Ascending aorta (tissue), 2 donors: ENCODE measurements at regions not wholly inside any gene's neighbourhood (a gene's known extent, or its start where the extent isn't known, plus 50 kb on each side); places are given as distances from the start of the nearest gene placed in this dataset.

ENCODE experiments used
- DNase-seq, 2 donors: peaks; one replicate each; pipeline ENCODE4 v3.0.0-alpha.2; 2019; ENCODE audit warnings: low spot score in 2 of 2
- H3K27ac ChIP-seq, 2 donors: fragments of 200-600 bp; sonication (generic); one replicate each; pipeline ENCODE4 v1.5.1; 2016 to 2017; ENCODE audit warnings: mild to moderate bottlenecking in 1 of 2
- H3K27me3 ChIP-seq: fragments of 200-600 bp; sonication (generic); one replicate; pipeline ENCODE4 v1.5.1; 2017
- H3K36me3 ChIP-seq, 2 donors: fragments of 200-600 bp; sonication (generic); one replicate each; pipeline ENCODE4 v1.5.1; 2016
- H3K4me1 ChIP-seq, 2 donors: fragments of 200-600 bp; sonication (generic); one replicate each; pipeline ENCODE4 v1.5.1; 2016 to 2017; ENCODE audit warnings: mild to moderate bottlenecking in 1 of 2
- H3K4me3 ChIP-seq, 2 donors: fragments of 200-600 bp; sonication (generic); one replicate each; pipeline ENCODE4 v1.5.1; 2016 to 2017; ENCODE audit warnings: mild to moderate bottlenecking in 1 of 2
- H3K9me3 ChIP-seq, 2 donors: fragments of 200-600 bp; sonication (generic); one replicate each; pipeline ENCODE4 v1.5.1; 2016
- intact Hi-C: fragments of 100-400 bp; cut with DNase I; formaldehyde crosslinking; loops from one replicate; pipeline ENCODE4 v1.15.1; 2023
- TF ChIP-seq, protein P1 (sequence below), 3 experiments: fragments of 200-600 bp in 2 of 3; fragments of 450-650 bp in 1 of 3; sonication (generic) in 2 of 3; IDR thresholded peaks; one replicate each; pipeline ENCODE4 v1.5.1; 2016 to 2019; ENCODE audit warnings: antibody characterized with exemption in 3 of 3, mild to moderate bottlenecking in 1 of 3, moderate library complexity in 1 of 3

DNA sequence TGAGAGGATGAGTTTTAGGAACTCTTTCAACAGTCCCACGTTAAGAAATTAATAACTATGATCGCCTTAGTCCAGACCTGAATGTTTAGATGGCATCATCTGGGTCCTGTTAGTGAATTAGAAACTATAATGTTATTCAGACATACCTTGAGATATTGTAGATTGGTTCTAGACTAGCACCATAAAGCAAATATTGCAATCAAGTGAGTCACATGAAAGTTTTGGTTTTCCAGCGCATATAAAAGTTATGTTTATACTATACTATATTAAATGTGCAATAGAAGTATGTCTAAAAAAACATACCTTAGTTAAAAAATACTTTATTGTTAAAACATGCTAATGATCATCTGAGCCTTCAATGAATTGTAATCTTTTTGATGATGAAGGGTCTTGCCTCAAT is 106.6 kb upstream of the ATP2B1 start:
- no peak overlapping the region for H3K27ac ChIP-seq
- no peaks in the 10 kb centered on the region for H3K4me1 ChIP-seq
- DNase-seq = no peak
- no peaks in the 10 kb centered on the region for H3K27me3 ChIP-seq
- no peak overlapping the region for H3K4me3 ChIP-seq
- intact Hi-C loops = no loop called here
- TF ChIP-seq, protein P1, sequence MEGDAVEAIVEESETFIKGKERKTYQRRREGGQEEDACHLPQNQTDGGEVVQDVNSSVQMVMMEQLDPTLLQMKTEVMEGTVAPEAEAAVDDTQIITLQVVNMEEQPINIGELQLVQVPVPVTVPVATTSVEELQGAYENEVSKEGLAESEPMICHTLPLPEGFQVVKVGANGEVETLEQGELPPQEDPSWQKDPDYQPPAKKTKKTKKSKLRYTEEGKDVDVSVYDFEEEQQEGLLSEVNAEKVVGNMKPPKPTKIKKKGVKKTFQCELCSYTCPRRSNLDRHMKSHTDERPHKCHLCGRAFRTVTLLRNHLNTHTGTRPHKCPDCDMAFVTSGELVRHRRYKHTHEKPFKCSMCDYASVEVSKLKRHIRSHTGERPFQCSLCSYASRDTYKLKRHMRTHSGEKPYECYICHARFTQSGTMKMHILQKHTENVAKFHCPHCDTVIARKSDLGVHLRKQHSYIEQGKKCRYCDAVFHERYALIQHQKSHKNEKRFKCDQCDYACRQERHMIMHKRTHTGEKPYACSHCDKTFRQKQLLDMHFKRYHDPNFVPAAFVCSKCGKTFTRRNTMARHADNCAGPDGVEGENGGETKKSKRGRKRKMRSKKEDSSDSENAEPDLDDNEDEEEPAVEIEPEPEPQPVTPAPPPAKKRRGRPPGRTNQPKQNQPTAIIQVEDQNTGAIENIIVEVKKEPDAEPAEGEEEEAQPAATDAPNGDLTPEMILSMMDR (IDR thresholded peaks at IDR 0.05) = no peak
- no peaks in the 10 kb centered on the region for H3K9me3 ChIP-seq
- H3K36me3 ChIP-seq = no peaks in the 10 kb centered on the region

DNA sequence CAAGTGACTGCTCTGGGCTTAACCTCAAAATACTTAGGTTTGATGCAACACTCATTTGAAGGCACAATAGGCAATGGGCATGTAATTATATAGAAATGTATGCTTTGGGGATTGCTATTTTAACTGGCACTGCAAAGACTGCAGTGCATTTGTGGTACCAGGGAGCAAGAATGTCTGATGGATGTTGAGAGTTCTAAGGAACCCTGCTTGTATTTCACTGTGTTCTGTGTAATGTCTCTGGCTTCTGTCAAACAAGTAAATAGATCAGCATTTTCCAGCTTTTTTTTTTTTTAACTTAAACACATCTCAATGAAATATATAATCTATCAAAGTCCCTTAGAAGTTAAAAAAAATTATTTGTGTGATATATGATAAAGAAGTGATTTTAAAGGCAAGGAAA is 94.8 kb upstream of the ATP2B1 start:
- H3K9me3 ChIP-seq = no peaks in the 10 kb centered on the region
- intact Hi-C loops = no loop called here
- H3K4me1 ChIP-seq = no peaks in the 10 kb centered on the region
- no peak overlapping the region for H3K4me3 ChIP-seq
- no peaks in the 10 kb centered on the region for H3K27me3 ChIP-seq
- no peak overlapping the region for H3K27ac ChIP-seq
- no peak for DNase-seq
- TF ChIP-seq, protein P1 (IDR thresholded peaks at IDR 0.05) = no peak
- no peaks in the 10 kb centered on the region for H3K36me3 ChIP-seq

DNA sequence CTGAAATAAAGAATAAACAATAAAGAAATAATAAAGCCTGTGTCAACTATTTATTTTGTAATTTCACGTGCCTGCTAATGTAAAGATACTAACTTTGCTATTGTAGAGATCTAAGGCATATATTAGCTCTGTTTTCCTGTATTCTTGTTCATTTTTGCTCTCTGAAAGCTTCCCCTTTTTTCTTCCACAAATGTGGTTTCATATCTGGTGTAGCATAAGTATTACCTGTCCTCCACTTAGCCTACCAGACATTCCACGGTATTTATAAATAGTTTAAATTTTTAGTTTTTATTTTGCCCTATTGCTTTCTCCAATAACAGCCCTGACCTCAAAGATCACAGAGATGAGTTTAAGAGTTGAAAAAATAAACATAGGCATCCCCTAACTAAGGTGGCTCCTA is 92.6 kb upstream of the ATP2B1 start:
- Histone ChIP-seq H3K9me3 (no peaks in the 10 kb centered on the region), H3K4me3 (no peak overlapping the region), H3K36me3 (no peaks in the 10 kb centered on the region), H3K4me1 (no peaks in the 10 kb centered on the region), H3K27me3 (no peaks in the 10 kb centered on the region), H3K27ac (no peak overlapping the region)
- TF ChIP-seq, protein P1 (IDR thresholded peaks at IDR 0.05) = no peak
- intact Hi-C loops = no loop called here
- no peak for DNase-seq

DNA sequence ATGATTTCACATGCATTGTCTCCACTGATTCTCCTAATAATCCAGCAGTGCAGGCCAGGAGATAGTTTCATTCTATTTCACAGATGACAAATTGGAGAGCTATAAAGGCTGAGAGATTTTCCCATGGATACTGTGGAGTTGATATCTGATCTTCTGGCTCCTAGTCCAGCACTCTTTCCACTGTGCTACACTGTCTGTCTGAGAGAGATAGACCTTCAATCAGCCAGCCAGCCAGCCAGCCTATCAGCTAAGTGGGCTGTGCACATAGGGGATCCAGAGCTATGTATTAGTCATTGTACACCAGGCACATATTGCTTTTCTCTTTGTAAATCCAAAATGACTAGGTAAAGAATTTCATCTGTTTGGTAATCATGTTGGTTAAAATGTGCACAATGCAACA is 91.8 kb upstream of the ATP2B1 start:
- Histone ChIP-seq H3K27me3 (no peaks in the 10 kb centered on the region), H3K4me3 (no peak overlapping the region), H3K36me3 (no peaks in the 10 kb centered on the region), H3K27ac (no peak overlapping the region), H3K9me3 (no peaks in the 10 kb centered on the region), H3K4me1 (no peaks in the 10 kb centered on the region)
- intact Hi-C loops = no loop called here
- TF ChIP-seq, protein P1 (IDR thresholded peaks at IDR 0.05) = no peak
- no peak for DNase-seq

DNA sequence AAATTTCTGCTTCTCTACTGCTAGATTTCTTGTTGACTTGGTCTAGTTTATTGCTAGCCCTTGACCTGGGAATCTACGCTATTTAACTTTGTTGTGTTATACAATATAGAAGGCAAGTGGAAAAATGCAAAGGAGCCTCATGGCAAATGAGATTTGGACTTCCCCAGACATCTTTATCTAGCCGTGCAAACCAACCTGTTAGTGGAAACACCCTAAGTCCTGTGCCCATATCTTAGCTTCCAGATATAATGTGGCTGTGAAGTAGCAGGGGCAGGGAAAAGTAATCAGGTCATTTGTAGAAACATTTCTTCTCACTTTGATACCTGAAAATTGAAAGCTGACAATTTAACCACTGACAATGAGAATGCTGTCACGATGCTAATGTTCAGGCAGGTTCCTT is 90.7 kb upstream of the ATP2B1 start:
- no peaks in the 10 kb centered on the region for H3K36me3 ChIP-seq
- TF ChIP-seq, protein P1 (IDR thresholded peaks at IDR 0.05) = no peak
- H3K27me3 ChIP-seq = no peaks in the 10 kb centered on the region
- intact Hi-C loops = no loop called here
- H3K27ac ChIP-seq = no peak overlapping the region
- no peaks in the 10 kb centered on the region for H3K4me1 ChIP-seq
- no peaks in the 10 kb centered on the region for H3K9me3 ChIP-seq
- no peak overlapping the region for H3K4me3 ChIP-seq
- no peak for DNase-seq

DNA sequence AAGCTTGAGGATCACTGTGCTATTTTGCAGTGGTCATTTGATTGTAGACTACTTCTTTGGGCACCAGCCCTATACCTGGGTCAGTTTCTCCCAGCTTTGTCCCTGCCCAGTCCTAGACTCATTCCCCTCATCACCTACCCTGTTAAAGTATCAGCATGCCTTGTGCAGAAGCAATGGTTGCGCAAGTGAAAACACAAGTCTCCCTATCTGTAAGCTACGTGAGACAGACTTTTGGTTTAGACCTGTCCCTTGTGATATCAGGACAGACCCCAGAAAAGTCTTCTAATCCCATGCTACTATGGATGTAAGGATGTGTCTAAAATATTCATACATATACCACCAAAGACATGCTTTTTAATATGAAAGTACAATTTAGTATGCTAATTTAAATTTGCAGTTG is 88.8 kb upstream of the ATP2B1 start:
- H3K36me3 ChIP-seq = no peaks in the 10 kb centered on the region
- TF ChIP-seq, protein P1 (IDR thresholded peaks at IDR 0.05) = no peak
- no peaks in the 10 kb centered on the region for H3K27me3 ChIP-seq
- intact Hi-C loops = no loop called here
- H3K4me3 ChIP-seq = no peak overlapping the region
- H3K4me1 ChIP-seq = no peaks in the 10 kb centered on the region
- no peak for DNase-seq
- H3K27ac ChIP-seq = no peak overlapping the region
- H3K9me3 ChIP-seq = no peaks in the 10 kb centered on the region
